SK-N-SH treated with all-trans-retinoic acid at 6 μM for 48 hours (cell line): ENCODE measurements at regions not wholly inside any gene's neighbourhood (a gene's known extent, or its start where the extent isn't known, plus 50 kb on each side); places are given as distances from the start of the nearest gene placed in this dataset.

ENCODE experiments used
- ARNTL ChIP-seq: fragments of 450-650 bp; formaldehyde crosslinking; IDR thresholded peaks from 2 replicates; pipeline ENCODE4 v1.5.0; 2020; ENCODE audit warnings: low read depth, mild to moderate bottlenecking, moderate library complexity, borderline replicate concordance
- BACH2 ChIP-seq: fragments of 250-450 bp; sonication (Bioruptor Pico); IDR thresholded peaks from 2 replicates; pipeline ENCODE4 v1.9.0; 2021; ENCODE audit warnings: mild to moderate bottlenecking, borderline replicate concordance
- ISL1 ChIP-seq: fragments of 250-450 bp; sonication (Bioruptor Pico); IDR thresholded peaks from 2 replicates; pipeline ENCODE4 v2.1.2; 2022; ENCODE audit warnings: mild to moderate bottlenecking, moderate library complexity
- PATZ1 ChIP-seq: fragments of 250-450 bp; sonication (Bioruptor Pico); IDR thresholded peaks from 2 replicates; pipeline ENCODE4 v1.8.0; 2020; ENCODE audit warnings: mild to moderate bottlenecking, moderate library complexity, borderline replicate concordance
- TOX ChIP-seq: fragments of 250-450 bp; sonication (Bioruptor Pico); IDR thresholded peaks from 2 replicates; pipeline ENCODE4 v1.8.0; 2021; ENCODE audit warnings: mild to moderate bottlenecking, moderate library complexity, borderline replicate concordance
- ZFP3 ChIP-seq: fragments of 250-450 bp; sonication (Bioruptor Pico); IDR thresholded peaks from 2 replicates; pipeline ENCODE4 v1.5.0; 2020; ENCODE audit warnings: mild to moderate bottlenecking, moderate library complexity
- ZNF70 ChIP-seq: fragments of 450-650 bp; formaldehyde crosslinking; IDR thresholded peaks from 2 replicates; pipeline ENCODE4 v1.5.0; 2020; ENCODE audit warnings: mild to moderate bottlenecking, moderate library complexity
- ZNF8 ChIP-seq: fragments of 450-650 bp; formaldehyde crosslinking; IDR thresholded peaks from 2 replicates; pipeline ENCODE4 v1.5.0; 2020; ENCODE audit warnings: mild to moderate bottlenecking, moderate library complexity

DNA sequence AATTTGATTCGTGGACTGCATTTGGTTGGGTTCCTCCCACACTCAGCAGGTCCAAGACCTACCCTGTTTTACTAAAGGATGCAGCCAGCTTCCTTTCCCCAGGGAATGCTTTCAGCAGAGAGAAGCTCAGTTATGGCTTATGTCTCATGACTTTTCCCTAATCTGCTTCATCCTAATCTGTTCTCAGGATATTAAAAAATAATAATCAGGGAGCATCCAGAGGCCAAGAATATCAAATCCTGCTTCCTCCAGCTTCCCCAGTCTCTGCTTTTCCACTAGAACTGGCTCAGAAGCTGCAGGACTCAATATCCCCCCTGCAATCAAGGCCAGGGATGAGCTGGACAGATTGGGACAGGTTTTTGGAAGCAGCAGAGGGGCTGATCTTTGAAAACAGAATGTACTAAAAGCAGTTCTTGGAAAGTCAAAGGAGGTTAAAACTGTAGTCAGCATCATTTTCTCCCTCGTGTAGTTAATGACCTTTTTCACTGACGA, 326.9 kb upstream of the TNP1 start:
- TF ChIP-seq TOX, result no peak
- TF ChIP-seq ZFP3 (CRISPR knock-in tag), result no peak
- TF ChIP-seq ARNTL (CRISPR knock-in tag), result no peak
- TF ChIP-seq ISL1 (CRISPR knock-in tag), result no peak
- no peak for TF ChIP-seq ZNF8 (CRISPR knock-in tag)
- TF ChIP-seq BACH2 (CRISPR knock-in tag), result no peak
- no peak for TF ChIP-seq PATZ1 (CRISPR knock-in tag)
- TF ChIP-seq ZNF70 (CRISPR knock-in tag), result no peak
